HTR-8/SVneo (cell line): ENCODE measurements at regions not wholly inside any gene's neighbourhood (a gene's known extent, or its start where the extent isn't known, plus 50 kb on each side); places are given as distances from the start of the nearest gene placed in this dataset.

ENCODE experiments used
- DNase-seq: peaks from one replicate; pipeline ENCODE4 v3.0.0; 2011; ENCODE audit warnings: low spot score, mixed read lengths; ENCODE audit not compliant: insufficient read length
- FAIRE-seq: peaks from 2 replicates; lab custom pipeline; 2011; peaks lifted over from hg19 to GRCh38; lab: Jason Lieb, UNC

GRCh38 chr2:163302141-163302540 lies 433.7 kb downstream of the FIGN start:
- no peak for FAIRE-seq
- no peak for DNase-seq

DNA sequence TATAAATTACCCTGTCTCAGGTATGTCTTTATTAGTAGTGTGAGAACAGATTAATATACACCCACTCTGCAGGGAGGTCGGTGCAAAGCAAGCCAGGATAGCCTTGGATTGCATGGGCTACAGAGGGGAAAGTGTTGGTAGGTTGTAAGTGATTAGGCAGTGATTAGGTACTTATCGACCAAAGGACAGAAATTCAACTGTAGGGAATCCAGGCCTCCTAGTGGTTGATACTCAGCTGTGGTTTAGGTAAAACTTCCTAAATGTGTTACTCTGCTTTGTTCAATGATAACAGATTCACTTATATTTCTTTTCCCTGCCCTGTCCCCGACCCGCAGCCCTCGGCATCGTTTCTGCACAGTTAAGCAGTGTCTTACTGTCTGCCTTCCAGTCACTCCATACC lies 444.0 kb downstream of the FIGN start:
- FAIRE-seq (no peak), DNase-seq (no peak)

DNA sequence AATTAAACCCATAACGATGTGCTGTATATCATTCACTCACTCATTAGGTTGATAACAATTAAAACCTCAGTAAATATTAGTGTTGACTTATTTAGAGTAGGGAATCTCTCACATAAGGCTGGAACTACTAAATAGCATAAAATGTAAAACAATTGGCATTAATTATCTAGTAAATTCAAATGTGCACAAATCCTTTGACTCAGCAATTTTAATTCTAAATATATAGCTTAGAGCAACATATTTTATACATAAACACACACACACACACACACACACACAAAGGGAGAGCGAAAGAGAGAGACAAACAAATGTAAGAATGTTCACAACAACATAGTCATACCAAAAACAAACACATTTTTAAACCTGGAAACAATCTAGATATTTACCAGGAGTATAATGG lies 443.1 kb upstream of the KCNH7 start:
- FAIRE-seq (no peak), DNase-seq (no peak)

DNA sequence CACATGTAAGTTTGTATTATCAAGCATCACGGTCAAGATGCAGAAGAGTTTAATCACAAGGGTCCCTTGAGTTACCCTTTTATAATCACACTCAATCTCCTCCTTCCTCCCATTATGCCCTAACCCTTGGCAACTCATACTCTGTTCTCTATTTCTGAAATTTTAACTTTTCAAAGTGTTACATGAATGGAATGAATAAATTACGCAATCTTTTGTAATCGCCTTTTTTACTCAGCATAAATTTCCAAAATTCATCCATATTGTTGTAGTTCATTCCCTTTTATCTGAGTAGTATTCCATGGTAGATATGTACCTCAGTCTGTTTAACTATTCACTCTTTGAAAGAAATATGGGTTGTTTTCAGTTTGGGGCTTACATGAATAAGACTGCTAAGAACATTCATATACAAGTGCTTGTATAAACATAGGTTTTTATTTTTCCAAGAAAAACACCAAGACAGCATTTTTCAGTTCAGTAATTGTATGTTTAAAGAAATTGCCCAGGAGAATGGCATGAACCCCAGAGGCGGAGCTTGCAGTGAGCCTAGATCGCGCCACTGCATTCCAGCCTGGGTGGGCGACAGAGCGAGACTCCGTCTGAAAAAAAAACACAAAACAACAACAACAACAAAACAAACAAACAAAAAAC lies 430.9 kb upstream of the KCNH7 start:
- DNase-seq (no peak), FAIRE-seq (no peak)

DNA sequence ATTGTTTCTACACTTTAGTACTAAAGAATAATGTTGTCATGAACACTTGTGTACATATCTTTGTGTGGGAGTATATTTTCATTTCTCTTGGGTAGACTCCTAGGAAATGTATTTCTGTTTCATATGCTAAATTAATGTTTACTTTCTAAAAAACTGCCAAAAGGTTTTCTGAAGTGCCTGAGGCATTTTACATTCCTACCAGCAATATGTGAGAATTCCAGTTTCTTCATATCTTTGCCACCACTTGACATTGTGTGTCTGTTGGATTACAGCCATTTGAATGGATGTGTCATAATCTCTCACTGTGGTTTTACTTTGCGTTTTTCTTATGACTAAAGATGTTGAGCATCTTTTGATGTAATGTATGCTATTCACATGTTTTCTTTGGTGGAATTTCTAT lies 428.2 kb upstream of the KCNH7 start:
- peak; percentile 30 for DNase-seq
- peak; percentile 26 for FAIRE-seq

- FAIRE-seq (no peak), DNase-seq (no peak)
Measured at GRCh38 chr2:163265562-163265961, 427.0 kb upstream of the KCNH7 start.

DNA sequence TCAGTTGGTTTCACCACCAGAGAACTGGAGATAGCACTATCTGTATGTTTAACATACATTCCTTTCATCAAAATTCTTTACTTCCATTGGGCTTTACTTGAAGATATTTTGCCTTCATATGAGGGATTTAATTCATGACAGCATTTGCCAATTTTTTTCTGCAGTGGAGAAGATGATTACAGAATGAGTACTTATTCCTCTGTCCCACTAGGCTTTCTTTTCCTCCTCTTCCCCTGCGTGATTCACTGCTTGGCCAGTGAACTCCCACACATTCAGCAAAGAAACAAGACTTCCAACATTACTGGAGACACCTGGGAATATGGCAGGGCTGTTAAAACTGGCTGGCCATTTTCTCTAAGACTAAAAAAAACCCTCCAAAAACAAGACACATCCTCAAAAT lies 425.8 kb upstream of the KCNH7 start:
- no peak for FAIRE-seq
- DNase-seq, result no peak

- DNase-seq, result no peak
- no peak for FAIRE-seq
Measured at GRCh38 chr2:163259489-163259888, 420.9 kb upstream of the KCNH7 start.

DNA sequence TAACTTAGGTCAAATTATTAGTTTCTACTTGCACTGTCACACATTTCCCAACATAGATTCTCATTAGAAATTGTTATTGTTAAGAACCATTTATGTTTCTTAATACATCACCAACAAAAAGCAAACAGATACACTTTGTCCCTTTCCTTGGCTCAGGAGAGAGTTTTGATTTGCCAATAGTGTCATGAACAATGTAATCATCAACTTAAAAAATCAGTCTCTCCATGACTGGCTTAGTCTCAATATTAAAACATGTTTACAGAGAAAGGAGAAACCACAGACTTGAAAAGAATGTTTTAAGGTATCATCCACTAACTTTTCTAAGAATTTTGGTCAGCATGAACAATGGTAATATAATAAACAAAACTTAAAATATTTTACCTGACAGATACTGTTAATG lies 416.5 kb upstream of the KCNH7 start:
- no peak for FAIRE-seq
- no peak for DNase-seq

DNA sequence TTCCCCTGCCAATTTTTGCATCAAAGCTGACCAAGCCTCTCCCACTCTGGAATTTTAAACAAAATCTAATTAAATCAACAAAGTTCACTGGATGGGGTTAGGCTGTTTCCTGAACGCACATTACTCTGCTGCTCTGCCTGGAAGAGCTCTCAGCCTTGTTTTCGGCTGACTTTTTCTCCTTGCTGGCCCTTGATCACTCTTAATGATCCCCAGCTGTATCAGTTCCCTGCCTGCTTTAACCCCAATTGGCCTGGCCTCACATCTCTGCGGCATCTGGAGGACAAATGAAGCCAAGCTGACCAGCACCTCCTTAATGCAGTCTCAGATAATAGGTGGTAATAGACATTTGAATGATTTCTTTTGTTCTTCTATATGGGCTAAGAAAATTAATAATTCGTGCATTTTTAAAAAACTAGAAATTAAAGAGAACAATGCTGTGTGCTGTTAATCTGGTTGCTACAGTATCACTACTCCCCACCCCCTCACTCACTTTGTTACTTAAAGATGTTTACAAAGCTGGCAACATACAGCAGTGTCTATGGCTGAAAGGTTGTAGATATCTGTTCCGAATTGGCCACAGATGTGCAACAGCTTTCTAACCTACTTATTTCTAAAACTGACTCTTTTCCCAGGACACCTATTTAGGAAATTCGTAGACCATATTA lies 415.2 kb upstream of the KCNH7 start:
- FAIRE-seq, result no peak

GRCh38 chr2:163252199-163252598 lies 413.6 kb upstream of the KCNH7 start:
- FAIRE-seq, result no peak
- DNase-seq, result no peak

More for the DNA sequence above, 415.2 kb upstream of the KCNH7 start:
- DNase-seq, result no peak

DNA sequence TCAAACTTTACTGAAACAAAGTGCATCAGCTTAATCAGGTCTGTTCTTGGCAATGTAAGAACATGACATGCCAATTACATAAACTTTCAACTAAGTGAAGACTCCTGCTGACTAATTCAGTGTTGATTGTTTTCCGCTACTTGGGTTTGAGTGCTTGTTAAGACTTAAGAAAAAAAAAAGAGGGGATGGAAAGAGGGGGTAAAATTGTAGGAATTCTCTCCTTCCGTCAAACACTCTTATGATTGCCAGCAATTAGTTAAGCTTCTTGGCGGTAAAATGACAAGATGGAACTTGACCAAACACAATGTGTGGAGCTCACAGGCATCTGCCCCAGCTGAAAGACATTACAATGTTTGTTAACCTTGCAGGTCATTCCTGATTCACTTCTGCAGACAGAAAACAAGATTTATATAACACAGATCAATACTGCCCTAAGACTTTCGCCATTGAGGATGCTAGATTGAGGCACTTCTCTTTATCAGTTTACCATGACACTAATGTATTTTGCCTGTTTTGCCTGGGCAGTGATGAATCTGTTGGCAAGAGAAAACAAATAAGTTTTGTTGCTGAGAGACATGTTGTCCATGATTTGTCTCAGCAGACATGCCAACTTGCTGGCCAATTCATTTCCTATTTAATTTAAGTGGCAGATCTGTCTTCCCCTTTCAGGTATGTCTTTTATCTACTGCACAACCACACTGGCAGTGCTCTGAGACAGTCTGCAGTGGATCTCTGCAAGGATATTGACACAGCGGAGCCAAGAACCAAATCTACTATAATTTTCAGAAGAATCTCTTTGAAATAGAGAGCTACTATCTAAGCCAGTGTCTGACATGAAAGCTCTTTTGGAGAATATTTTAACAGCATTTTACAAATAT lies 410.0 kb upstream of the KCNH7 start:
- DNase-seq, result no peak
- no peak for FAIRE-seq

- DNase-seq, result no peak
- FAIRE-seq, result no peak
Measured at GRCh38 chr2:163247847-163248220, 409.3 kb upstream of the KCNH7 start.

- no peak for DNase-seq
- no peak for FAIRE-seq
Measured at GRCh38 chr2:163247156-163247846, 408.7 kb upstream of the KCNH7 start.

GRCh38 chr2:163246135-163246534 lies 407.6 kb upstream of the KCNH7 start:
- FAIRE-seq, result no peak
- DNase-seq, result no peak

DNA sequence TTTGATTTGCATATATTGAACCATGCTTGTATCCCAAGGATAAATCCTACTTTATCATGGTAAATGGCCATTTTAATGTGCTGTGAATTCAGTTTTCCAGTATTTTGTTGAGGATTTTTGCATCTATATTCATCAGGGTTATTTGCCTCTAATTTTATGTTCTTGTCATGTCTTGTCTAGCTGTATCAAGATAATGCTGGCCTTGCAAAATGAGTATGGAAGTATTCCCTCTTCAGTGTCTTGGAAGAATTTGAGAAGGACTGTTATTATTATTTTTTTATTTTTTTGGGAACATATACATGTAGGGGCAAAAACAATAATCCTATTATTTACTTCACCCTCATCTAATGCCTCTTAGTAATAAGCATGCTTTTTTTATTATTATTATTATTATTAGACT lies 398.0 kb upstream of the KCNH7 start:
- FAIRE-seq (no peak), DNase-seq (no peak)

DNA sequence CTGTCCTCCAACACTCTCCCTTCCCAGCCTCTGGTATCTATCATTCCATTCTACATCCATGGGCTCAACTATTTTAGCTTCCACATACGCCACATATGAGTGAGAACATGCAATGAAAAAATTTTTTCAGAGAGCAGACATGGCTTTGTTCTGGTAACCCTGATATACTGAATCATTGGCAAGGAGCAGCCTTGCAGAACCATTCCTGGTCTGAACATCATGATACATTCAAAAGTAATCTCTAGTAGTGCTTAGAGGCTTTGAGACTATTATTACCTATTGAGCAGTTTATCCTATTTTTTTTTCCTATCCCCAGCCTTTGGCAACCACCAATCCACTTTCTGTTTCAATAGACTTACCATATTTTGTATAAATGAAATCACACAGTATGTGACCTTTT lies 393.1 kb upstream of the KCNH7 start:
- DNase-seq, result no peak
- FAIRE-seq, result no peak

DNA sequence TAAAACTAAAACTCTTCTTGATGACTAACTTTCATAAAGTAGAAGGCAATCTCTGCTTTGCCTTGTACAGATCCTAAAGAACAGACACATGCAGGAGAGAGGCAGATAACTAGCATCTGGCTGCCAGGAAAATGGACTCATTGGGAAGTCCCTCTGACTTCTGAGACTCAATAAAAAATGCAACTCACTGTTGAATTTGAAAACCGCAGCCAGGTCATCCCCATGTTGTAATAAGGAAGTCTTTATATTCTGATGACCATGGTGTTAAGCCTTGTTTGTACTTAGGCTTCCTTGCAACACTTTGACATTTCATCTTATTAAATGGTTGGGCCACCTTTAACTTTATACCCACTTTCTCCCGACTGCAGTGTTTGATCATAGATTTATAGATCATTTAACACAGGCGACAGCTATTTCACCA lies 375.1 kb upstream of the KCNH7 start:
- no peak for DNase-seq
- FAIRE-seq, result no peak

DNA sequence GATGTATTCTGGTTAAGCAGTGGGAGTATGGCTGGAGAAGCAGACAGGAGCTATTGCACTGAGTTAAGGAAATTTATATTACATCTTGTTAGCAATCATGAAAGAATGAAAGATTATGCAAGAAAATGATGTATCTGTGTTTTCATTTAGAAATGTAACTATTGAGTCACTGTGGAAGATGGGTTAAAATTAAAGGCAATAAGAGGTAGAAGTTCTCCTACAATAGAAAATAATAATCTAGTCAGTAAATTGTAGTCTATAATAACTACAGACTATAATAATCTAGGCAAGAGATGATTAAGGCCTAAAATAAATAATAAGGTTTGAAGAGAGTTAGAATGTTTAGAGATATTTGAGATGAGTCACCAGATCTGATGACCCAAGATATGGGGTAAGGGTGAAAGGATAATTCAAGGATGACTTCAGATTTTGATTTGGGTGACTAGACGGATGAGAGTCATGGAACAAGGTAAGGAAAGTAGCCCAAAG lies 371.9 kb upstream of the KCNH7 start:
- DNase-seq, result peak; percentile 10
- no peak for FAIRE-seq

DNA sequence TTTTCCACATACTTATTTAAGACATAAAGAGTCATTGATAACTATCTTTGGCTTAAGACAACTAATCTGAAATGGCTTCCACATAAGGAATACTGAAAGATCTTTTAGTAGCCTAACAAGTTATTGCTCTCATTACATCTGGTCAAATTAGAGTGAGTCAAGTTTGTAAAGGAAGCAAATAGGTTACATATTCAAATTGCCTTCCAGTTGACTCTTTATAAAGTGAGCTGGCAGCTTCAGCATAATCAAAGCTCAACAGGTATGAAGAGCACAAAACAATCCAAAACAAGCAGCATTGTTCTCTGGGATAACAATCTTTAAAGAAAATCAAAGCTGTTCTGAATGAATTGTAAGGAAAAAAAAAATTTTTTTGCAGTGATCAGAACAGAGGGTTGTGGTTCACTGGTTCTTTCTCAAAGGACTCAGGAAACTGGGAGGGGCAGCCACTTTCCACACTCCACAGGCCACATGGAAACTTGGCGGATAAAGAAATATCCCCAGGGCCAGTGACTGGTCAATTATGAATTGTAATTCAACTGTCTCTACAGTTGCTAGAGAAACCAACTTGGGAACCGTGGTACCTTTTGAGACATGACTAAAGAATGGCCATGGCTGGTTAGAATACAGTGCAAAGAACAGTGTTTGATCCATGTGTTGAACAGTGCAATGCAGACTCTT lies 369.3 kb upstream of the KCNH7 start:
- FAIRE-seq, result no peak
- DNase-seq, result no peak
